ENCODE measurements at regions not wholly inside any gene's neighbourhood (a gene's known extent, or its start where the extent isn't known, plus 50 kb on each side); places are given as distances from the start of the nearest gene placed in this dataset.

DNA sequence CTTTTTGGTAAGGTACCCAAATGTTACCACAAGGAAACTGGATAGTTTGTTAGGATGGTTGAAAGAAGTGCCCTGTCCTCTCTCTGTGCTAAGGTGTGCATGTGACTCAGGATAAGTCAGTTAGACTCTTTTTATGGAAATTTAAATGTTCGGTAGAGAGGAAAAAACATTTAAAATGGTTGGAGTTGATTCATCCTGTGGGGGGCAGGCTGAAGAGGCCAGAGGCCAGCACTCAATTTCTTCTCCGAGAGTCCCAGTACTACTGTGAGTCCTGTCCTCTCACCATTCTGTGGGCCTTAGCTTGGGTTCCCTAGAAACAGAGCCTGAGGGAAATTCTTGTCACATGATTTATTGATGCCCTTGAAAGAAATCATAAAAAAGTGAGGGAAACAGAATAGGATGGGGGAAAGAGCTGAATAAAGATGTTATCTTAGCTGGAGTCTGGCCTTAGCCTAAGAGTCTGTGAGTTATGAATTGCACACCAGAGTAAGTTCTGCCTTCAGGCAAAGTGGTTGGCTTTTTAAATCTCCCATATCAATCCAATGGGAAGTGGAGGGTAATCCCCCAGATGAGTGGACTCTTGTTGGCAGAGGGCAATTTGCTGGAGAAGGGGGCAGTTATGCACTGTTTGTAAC, 106.5 kb upstream of the GALNT15 start:
- no peaks in the 10 kb centered on the region for H3K9me3 ChIP-seq
- peak overlapping the region in 1 of 2 donors; percentile 14 for H3K27ac ChIP-seq
- TF ChIP-seq, protein P1, sequence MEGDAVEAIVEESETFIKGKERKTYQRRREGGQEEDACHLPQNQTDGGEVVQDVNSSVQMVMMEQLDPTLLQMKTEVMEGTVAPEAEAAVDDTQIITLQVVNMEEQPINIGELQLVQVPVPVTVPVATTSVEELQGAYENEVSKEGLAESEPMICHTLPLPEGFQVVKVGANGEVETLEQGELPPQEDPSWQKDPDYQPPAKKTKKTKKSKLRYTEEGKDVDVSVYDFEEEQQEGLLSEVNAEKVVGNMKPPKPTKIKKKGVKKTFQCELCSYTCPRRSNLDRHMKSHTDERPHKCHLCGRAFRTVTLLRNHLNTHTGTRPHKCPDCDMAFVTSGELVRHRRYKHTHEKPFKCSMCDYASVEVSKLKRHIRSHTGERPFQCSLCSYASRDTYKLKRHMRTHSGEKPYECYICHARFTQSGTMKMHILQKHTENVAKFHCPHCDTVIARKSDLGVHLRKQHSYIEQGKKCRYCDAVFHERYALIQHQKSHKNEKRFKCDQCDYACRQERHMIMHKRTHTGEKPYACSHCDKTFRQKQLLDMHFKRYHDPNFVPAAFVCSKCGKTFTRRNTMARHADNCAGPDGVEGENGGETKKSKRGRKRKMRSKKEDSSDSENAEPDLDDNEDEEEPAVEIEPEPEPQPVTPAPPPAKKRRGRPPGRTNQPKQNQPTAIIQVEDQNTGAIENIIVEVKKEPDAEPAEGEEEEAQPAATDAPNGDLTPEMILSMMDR (IDR thresholded peaks at IDR 0.05) = no peak

DNA sequence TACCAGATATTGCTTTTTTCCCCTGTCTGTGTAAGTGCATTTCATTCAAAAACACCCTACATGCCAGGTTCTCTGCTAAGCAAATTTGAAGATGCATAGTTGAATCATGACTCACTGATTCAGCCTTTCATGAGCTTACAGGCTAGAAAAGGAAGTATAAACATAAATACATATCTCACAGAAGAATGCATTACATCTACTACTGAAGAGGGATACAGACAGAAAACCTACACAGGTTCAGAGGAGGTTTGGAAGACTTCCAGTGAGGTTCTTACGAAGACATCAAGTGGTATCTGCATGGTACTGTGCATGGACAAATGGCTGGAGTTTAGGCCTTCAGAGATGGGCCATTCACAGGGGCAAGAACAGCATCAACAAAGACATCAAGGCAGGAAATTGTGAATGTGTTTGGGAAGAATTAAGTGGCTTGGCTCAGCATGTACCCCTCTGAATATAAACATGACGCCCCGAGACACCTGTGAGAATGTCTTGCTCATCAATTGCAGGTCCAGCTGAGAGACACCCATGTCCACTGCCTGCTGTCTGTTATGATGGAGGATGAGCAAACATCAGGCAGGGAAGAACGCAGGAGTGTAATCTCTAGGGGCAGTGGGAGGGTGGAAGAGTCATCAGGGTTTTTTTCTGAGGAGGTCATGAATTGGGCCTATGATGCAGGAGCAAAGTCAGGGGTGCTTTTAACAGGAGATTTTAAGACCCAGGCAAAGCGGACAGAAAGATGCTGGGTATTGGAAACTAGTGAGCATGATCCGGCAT, 105.1 kb upstream of the GALNT15 start:
- no peaks in the 10 kb centered on the region for H3K9me3 ChIP-seq
- no peaks in the 10 kb centered on the region for H3K36me3 ChIP-seq
- TF ChIP-seq, protein P1 (IDR thresholded peaks at IDR 0.05) = no peak
- no peak overlapping the region for H3K4me3 ChIP-seq
- ATAC-seq (ENCODE audit: insufficient number of reproducible peaks, low FRiP score, low read depth) (no peak), DNase-seq (ENCODE audit: low spot score) (no peak)
- peaks cover 15 to 32% of the 10 kb centered on the region in 2 donors for H3K4me1 ChIP-seq (ENCODE audit: control insufficient read depth in 1 of 2, low read depth in 2 of 2)
- H3K27ac ChIP-seq = no peak overlapping the region
- no peaks in the 10 kb centered on the region for H3K27me3 ChIP-seq (replicated peaks; ENCODE audit: insufficient read depth)

More for the DNA sequence above, 106.5 kb upstream of the GALNT15 start:
- H3K4me1 ChIP-seq (ENCODE audit: control insufficient read depth in 1 of 2, low read depth in 2 of 2) = peaks cover 15 to 32% of the 10 kb centered on the region in 2 donors
- H3K27me3 ChIP-seq (replicated peaks; ENCODE audit: insufficient read depth) = no peaks in the 10 kb centered on the region
- ATAC-seq (ENCODE audit: insufficient number of reproducible peaks, low FRiP score, low read depth) (no peak), DNase-seq (ENCODE audit: low spot score) (no peak)
- H3K36me3 ChIP-seq = no peaks in the 10 kb centered on the region
- H3K4me3 ChIP-seq = no peak overlapping the region

DNA sequence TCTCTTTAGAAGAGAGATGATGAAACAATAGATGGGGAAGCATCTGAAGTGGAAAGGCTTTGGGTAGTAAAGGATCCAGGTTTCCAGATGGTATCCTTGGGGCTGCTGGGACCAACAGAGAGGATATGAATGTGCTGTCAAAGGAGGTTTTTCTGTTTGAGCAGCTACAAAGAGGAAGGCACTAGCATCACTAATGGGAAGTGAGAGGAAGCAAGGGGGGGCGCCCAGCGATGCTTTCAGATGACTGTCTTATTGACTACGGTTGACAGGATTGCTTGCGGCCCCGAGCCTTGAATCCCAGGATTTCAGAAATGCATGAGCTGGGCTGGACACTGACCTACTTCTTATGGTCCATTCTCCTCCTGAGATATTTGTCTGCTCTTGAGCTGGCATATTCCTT, 103.8 kb upstream of the GALNT15 start:
- DNase-seq (ENCODE audit: low spot score) = no peak
- no peak for ATAC-seq (ENCODE audit: insufficient number of reproducible peaks, low FRiP score, low read depth)
- Histone ChIP-seq H3K27me3 (replicated peaks; ENCODE audit: insufficient read depth) (no peaks in the 10 kb centered on the region), H3K27ac (no peak overlapping the region), H3K4me3 (no peak overlapping the region), H3K4me1 (ENCODE audit: control insufficient read depth in 1 of 2, low read depth in 2 of 2) (peaks cover 10 to 19% of the 10 kb centered on the region in 2 donors), H3K36me3 (no peaks in the 10 kb centered on the region), H3K9me3 (no peaks in the 10 kb centered on the region)
- TF ChIP-seq, protein P1 (IDR thresholded peaks at IDR 0.05) = no peak

DNA sequence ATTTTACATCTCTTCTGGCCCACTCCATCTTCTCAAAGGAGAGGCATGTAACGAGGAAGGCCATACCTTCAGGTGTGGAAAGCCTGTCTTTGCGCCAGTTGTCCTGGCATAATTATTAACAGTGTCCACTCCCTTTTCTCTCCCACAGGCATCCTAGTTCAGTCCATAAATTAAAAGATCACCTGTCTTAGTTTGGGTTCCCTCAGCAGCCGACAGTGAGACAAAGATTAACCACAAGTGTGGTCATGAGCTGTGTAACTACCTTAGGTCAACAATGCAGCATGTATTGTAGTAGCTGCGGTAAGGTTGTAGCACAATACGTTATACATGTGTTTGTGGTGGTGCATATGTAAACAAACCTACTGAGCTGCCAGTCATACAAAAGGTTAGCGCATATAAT, 103.3 kb upstream of the GALNT15 start:
- H3K36me3 ChIP-seq = no peaks in the 10 kb centered on the region
- H3K27me3 ChIP-seq (replicated peaks; ENCODE audit: insufficient read depth) = no peaks in the 10 kb centered on the region
- no peaks in the 10 kb centered on the region for H3K9me3 ChIP-seq
- peaks cover 10 to 18% of the 10 kb centered on the region in 2 donors for H3K4me1 ChIP-seq (ENCODE audit: control insufficient read depth in 1 of 2, low read depth in 2 of 2)
- H3K27ac ChIP-seq = no peak overlapping the region
- ATAC-seq (ENCODE audit: insufficient number of reproducible peaks, low FRiP score, low read depth) (no peak), DNase-seq (ENCODE audit: low spot score) (no peak)
- no peak overlapping the region for H3K4me3 ChIP-seq
- TF ChIP-seq, protein P1 (IDR thresholded peaks at IDR 0.05) = no peak

DNA sequence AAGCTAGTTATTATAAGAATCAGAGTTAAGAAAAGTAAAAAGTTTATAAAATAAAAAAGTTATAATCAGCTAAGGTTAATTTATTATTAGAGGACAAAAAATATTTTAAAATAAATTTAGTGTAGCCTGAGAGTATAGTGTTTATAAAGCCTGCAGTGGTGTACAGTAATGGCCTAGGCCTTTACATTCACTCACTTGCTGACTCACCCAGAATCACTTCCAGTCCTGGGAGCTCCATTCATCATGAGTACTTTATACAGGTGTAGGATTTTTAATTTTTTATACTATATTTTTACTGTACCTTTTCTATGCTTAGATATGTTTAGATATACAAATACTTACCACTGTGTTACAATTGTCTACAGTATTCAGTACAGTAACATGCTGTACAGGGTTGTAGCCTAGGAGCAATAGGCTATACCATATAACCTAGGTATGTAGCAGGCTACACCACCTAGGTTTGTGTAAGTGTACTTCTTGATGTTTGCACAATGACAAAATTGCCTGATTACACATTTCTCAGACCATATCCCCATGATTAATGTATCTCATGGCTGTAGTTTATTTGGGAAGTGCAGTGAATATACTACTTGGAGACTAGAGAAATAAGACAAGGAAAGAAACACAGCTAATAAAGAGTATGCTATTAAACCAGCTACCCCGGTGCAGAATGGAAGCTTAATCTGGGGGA, 101.9 kb upstream of the GALNT15 start:
- DNase-seq (ENCODE audit: low spot score) (no peak), ATAC-seq (ENCODE audit: insufficient number of reproducible peaks, low FRiP score, low read depth) (no peak)
- Histone ChIP-seq H3K27ac (no peak overlapping the region), H3K9me3 (no peaks in the 10 kb centered on the region), H3K4me3 (no peak overlapping the region), H3K36me3 (no peaks in the 10 kb centered on the region), H3K4me1 (ENCODE audit: control insufficient read depth in 1 of 2, low read depth in 2 of 2) (peaks cover 10 to 18% of the 10 kb centered on the region in 2 donors), H3K27me3 (replicated peaks; ENCODE audit: insufficient read depth) (no peaks in the 10 kb centered on the region)
- TF ChIP-seq, protein P1 (IDR thresholded peaks at IDR 0.05) = no peak
